Left renal pelvis (tissue), 4 donors: ENCODE measurements at regions not wholly inside any gene's neighbourhood (a gene's known extent, or its start where the extent isn't known, plus 50 kb on each side); places are given as distances from the start of the nearest gene placed in this dataset.

Experiments
- DNase-seq, 4 donors: peaks; one replicate each; pipeline ENCODE4 v3.0.0-alpha.2; 2013; ENCODE audit warnings: low read depth in 4 of 4, low spot score in 3 of 4

GRCh38 chr3:113094337-113095221 lies 103.8 kb downstream of the GTPBP8 start:
- DNase-seq: no peak

- no peak for DNase-seq
Measured at GRCh38 chr3:113096188-113096892, 105.6 kb downstream of the GTPBP8 start.

GRCh38 chr3:113097960-113098447 lies 107.2 kb downstream of the GTPBP8 start:
- no peak for DNase-seq

GRCh38 chr3:113100063-113100462 lies 109.3 kb downstream of the GTPBP8 start:
- no peak for DNase-seq

- no peak for DNase-seq
Measured at GRCh38 chr3:113103588-113103987, 107.8 kb upstream of the BOC start.

GRCh38 chr3:113104357-113105092 lies 106.8 kb upstream of the BOC start:
- DNase-seq: no peak

GRCh38 chr3:113105093-113105449 lies 106.3 kb upstream of the BOC start:
- no peak for DNase-seq

GRCh38 chr3:113105966-113106660 lies 105.2 kb upstream of the BOC start:
- no peak for DNase-seq

- DNase-seq: no peak
Measured at GRCh38 chr3:113110267-113110666, 101.1 kb upstream of the BOC start.

GRCh38 chr3:113111011-113111707 lies 100.2 kb upstream of the BOC start:
- no peak for DNase-seq

GRCh38 chr3:113113361-113113760 lies 98.0 kb upstream of the BOC start:
- DNase-seq: no peak

- DNase-seq: no peak
Measured at GRCh38 chr3:113117511-113118234, 93.7 kb upstream of the BOC start.

GRCh38 chr3:113118336-113118735 lies 93.0 kb upstream of the BOC start:
- no peak for DNase-seq

GRCh38 chr3:113124256-113124830 lies 87.0 kb upstream of the BOC start:
- no peak for DNase-seq

GRCh38 chr3:113125951-113126350 lies 85.4 kb upstream of the BOC start:
- no peak for DNase-seq

- no peak for DNase-seq
Measured at GRCh38 chr3:113128386-113129015, 82.9 kb upstream of the BOC start.

GRCh38 chr3:113129168-113129567 lies 82.2 kb upstream of the BOC start:
- no peak for DNase-seq

GRCh38 chr3:113132571-113132996 lies 78.8 kb upstream of the BOC start:
- no peak for DNase-seq

GRCh38 chr3:113133140-113133539 lies 78.2 kb upstream of the BOC start:
- no peak for DNase-seq
